Testis (tissue), 2 donors: ENCODE measurements at regions not wholly inside any gene's neighbourhood (a gene's known extent, or its start where the extent isn't known, plus 50 kb on each side); places are given as distances from the start of the nearest gene placed in this dataset.
"Not testable (repeated sequence)": the region's sequence is repeated elsewhere in the genome, so short reads cannot be mapped to it uniquely, and the experiment has no call there.

Experiments
- DNase-seq: peaks from one replicate; pipeline ENCODE4 v3.0.0-alpha.2; 2019
- H3K27ac ChIP-seq, 2 donors: fragments of 200-600 bp; sonication (generic); one replicate each; pipeline ENCODE4 v1.5.1; 2019
- H3K27me3 ChIP-seq: fragments of 200-600 bp; sonication (generic); one replicate; pipeline ENCODE4 v1.5.1; 2019
- H3K36me3 ChIP-seq: fragments of 200-600 bp; sonication (generic); one replicate; pipeline ENCODE4 v1.5.1; 2017; ENCODE audit warnings: low read depth; ENCODE audit errors: missing control alignments
- H3K4me1 ChIP-seq: fragments of 200-600 bp; sonication (generic); one replicate; pipeline ENCODE4 v1.5.1; 2019
- H3K4me3 ChIP-seq, 2 donors: fragments of 200-600 bp; sonication (generic); one replicate each; pipeline ENCODE4 v1.5.1; 2017 to 2019
- H3K9me3 ChIP-seq: fragments of 200-600 bp; sonication (generic); one replicate; pipeline ENCODE4 v1.5.1; 2017
- CTCF ChIP-seq, 3 experiments: fragments of 450-650 bp in 2 of 3; fragments of 200-600 bp in 1 of 3; sonication (generic) in 1 of 3; IDR thresholded peaks; one replicate each; pipeline ENCODE4 v1.5.1; 2016 to 2019; ENCODE audit warnings: antibody characterized with exemption in 3 of 3, mild to moderate bottlenecking in 2 of 3, moderate library complexity in 1 of 3
- POLR2A ChIP-seq: fragments of 450-650 bp; IDR thresholded peaks from one replicate; pipeline ENCODE4 v1.6.1; 2017; ENCODE audit warnings: antibody characterized with exemption, mild to moderate bottlenecking, moderate library complexity
- WGBS, 2 donors: methylation state at CpG; one replicate each; pipeline ENCODE4 v1.1.5; 2018; 5-methylcytosine and 5-hydroxymethylcytosine counted together
- intact Hi-C: fragments of 100-400 bp; cut with DNase I; formaldehyde crosslinking; loops from one replicate; pipeline ENCODE4 v1.15.1; 2023; ENCODE audit warnings: low total_unique reads

GRCh38 chr10:8344756-8345155 lies 290.3 kb downstream of the GATA3 start:
- H3K36me3 ChIP-seq = no peaks in the 10 kb centered on the region
- intact Hi-C loops = no loop called here
- TF ChIP-seq POLR2A = no peak
- TF ChIP-seq CTCF (IDR thresholded peaks at IDR 0.05) = no peak
- H3K27ac ChIP-seq = no peak overlapping the region
- no peaks in the 10 kb centered on the region for H3K4me1 ChIP-seq
- H3K9me3 ChIP-seq = no peaks in the 10 kb centered on the region
- no peaks in the 10 kb centered on the region for H3K27me3 ChIP-seq
- DNase-seq = no peak
- 89 to 92% methylated on average over 1 of the region's 1 CpG for WGBS, 2 donors
- H3K4me3 ChIP-seq = no peak overlapping the region

- Histone ChIP-seq H3K9me3 (no peaks in the 10 kb centered on the region), H3K27ac (no peak overlapping the region), H3K4me3 (no peak overlapping the region), H3K27me3 (no peaks in the 10 kb centered on the region), H3K4me1 (no peaks in the 10 kb centered on the region), H3K36me3 (no peaks in the 10 kb centered on the region)
- 57 to 75% methylated on average over 1 of the region's 1 CpG for WGBS, 2 donors
- TF ChIP-seq CTCF (IDR thresholded peaks at IDR 0.05) (no peak), POLR2A (no peak)
- DNase-seq = no peak
- intact Hi-C loops = no loop called here
These were observed 292.4 kb downstream of the GATA3 start for GRCh38 chr10:8346861-8347260.

DNA sequence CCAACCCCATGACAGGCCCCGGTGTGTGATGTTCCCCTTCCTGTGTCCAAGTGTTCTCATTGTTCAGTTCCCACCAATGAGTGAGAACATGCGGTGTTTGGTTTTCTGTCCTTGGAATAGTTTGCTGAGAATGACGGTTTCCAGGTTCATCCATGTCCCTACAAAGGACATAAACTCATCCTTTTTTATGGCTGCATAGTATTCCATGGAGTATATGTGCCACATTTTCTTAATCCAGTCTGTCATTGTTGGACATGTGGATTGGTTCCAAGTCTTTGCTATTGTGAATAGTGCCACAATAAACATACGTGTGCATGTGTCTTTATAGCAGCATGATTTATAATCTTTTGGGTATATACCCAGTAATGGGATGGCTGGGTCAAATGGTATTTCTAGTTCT lies 293.1 kb downstream of the GATA3 start:
- 95 to 96% methylated on average over 4 of the region's 4 CpGs for WGBS, 2 donors
- H3K9me3 ChIP-seq, DNase-seq, H3K27me3 ChIP-seq, H3K4me1 ChIP-seq, intact Hi-C loops, H3K36me3 ChIP-seq, H3K4me3 ChIP-seq, H3K27ac ChIP-seq: not testable (repeated sequence)

GRCh38 chr10:8349610-8350249 lies 295.2 kb downstream of the GATA3 start:
- 23 to 26% methylated on average over 10 of the region's 10 CpGs for WGBS, 2 donors
- no peak for DNase-seq
- no peaks in the 10 kb centered on the region for H3K9me3 ChIP-seq
- H3K27ac ChIP-seq = no peak overlapping the region
- TF ChIP-seq CTCF (IDR thresholded peaks at IDR 0.05) (no peak), POLR2A (no peak)
- H3K27me3 ChIP-seq = no peaks in the 10 kb centered on the region
- intact Hi-C loops = no loop called here
- H3K4me1 ChIP-seq = no peaks in the 10 kb centered on the region
- no peak overlapping the region for H3K4me3 ChIP-seq
- no peaks in the 10 kb centered on the region for H3K36me3 ChIP-seq

GRCh38 chr10:8350250-8350967 lies 295.9 kb downstream of the GATA3 start:
- H3K36me3 ChIP-seq = no peaks in the 10 kb centered on the region
- no peak for TF ChIP-seq CTCF (IDR thresholded peaks at IDR 0.05)
- TF ChIP-seq POLR2A = no peak
- 52 to 58% methylated on average over 5 of the region's 5 CpGs for WGBS, 2 donors

More at GRCh38 chr10:8350250-8350967, 295.9 kb downstream of the GATA3 start:
- Histone ChIP-seq H3K27me3 (no peaks in the 10 kb centered on the region), H3K9me3 (no peaks in the 10 kb centered on the region), H3K27ac (no peak overlapping the region), H3K4me1 (no peaks in the 10 kb centered on the region), H3K4me3 (no peak overlapping the region)
- intact Hi-C loops = no loop called here
- no peak for DNase-seq
